ENCODE measurements at regions not wholly inside any gene's neighbourhood (a gene's known extent, or its start where the extent isn't known, plus 50 kb on each side); places are given as distances from the start of the nearest gene placed in this dataset.
"Not testable (repeated sequence)": the region's sequence is repeated elsewhere in the genome, so short reads cannot be mapped to it uniquely, and the experiment has no call there.

DNA sequence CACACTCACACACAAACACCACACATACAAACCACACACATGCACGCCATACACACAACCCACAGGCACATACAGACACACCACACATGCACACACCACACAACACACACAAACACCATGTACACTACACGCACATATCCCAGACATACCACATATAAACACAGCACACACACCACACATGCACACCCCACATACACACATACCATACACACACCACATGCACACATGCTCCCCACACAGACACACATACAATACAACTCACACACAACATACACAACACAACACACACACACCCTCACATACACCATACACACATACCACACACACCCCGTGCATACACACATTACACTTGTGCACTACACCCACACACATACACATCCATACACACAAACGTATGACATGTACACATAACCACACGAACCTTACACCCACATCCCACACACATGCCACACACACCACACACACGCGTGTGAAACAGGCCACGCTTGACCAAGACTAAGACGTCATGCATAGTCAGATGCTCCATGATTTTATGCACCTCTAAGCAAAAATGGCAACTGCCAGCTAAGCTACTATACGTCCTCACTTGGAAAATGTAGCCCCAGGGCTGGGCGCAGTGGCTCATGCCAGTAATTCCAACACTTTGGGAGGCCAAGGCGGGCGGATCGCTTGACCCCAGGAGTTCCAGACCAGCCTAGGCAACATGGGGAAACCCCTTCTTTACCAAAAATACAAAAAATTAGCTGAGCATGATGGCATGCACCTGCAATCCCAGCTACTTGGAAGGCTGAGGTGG is 77.4 kb upstream of the TMPRSS2 start:
- DNase-seq, result no peak

DNA sequence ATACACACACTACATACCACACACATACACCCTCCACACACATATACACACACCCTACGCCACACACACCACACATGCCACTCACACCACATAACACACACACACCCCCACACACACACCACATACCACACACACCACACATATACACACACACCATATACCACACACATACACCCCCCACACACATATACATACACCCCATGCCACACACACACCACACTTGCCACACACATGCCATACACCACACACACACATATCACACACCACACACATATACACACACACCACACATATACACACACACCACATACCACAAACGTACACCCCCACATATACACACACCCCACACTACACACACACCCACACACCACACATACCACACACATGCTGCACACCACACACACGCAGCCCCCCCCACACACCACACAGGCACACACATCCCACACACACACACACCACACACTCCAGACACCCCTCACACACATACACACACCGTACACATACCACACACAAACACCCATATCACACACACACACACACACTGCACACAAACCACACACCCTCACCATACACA is 76.7 kb upstream of the TMPRSS2 start:
- no peak for DNase-seq

DNA sequence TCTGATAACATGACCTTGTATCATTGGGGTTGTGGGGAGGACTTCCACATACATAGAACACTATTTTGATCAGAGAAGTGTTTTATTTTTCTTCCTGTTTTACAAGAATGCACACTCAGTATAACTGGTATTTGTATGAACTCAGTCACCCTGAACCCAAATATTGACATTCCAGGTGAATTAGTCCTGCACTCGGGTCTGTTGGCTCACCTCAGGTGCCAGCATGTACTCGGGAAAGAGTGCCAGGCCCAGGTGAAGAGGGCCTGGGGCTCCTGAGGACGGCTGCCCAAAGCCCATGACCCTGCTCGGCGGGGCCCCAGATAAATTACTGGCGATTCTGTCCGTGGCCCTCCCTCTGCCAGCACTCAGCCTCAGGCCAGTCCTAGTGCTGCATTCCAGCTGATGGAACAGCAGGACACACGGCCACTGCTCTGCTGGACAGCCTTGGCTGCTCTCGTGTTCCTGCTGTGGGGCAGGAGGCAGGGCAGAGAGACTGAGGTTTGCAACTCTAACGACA is 75.4 kb upstream of the TMPRSS2 start:
- DNase-seq, result no peak

DNA sequence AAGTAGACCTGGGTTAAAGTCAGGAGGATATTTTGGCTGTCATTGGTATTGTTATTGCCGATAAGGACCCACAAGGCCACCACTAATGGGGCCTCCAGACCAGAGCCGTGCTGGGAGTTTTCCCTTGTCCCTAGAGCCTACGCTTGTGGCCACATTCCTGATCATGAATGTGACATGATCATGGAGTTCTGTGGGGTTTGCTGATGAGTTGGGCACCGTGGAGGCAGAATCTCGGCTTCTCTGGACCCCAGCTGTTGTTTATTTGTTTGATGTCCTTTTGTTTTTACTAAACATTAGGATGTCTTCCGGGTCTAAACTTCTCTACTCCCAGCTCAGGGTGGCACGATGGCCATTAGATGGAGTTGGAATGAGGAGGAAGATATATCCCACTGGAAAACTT is 74.9 kb upstream of the TMPRSS2 start:
- DNase-seq, result no peak

DNA sequence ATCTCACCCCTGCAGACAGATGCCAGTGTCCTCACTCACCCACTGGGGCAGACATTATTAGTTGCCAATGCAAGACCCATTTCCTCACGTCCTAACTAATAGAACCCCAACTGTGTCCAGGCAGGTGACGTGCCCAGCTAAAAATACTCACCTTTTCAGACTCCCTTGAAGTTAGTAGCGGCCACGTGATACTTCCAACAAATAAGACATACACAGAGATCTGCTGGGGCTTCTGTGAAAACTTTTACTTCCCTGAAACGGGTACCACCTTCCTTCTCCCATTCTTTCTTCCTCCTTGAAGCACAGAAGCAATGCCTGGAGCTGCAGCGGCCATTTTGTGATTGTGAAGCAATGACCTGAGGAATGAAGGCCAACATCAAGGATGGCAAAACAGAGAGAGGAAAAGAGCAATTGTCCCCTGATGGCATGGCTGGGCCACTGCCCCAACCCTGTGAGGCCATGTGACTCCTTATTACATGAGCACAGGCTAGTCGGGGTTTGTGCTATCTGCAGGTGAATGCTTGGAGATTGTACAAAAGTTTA is 74.4 kb upstream of the TMPRSS2 start:
- no peak for DNase-seq

DNA sequence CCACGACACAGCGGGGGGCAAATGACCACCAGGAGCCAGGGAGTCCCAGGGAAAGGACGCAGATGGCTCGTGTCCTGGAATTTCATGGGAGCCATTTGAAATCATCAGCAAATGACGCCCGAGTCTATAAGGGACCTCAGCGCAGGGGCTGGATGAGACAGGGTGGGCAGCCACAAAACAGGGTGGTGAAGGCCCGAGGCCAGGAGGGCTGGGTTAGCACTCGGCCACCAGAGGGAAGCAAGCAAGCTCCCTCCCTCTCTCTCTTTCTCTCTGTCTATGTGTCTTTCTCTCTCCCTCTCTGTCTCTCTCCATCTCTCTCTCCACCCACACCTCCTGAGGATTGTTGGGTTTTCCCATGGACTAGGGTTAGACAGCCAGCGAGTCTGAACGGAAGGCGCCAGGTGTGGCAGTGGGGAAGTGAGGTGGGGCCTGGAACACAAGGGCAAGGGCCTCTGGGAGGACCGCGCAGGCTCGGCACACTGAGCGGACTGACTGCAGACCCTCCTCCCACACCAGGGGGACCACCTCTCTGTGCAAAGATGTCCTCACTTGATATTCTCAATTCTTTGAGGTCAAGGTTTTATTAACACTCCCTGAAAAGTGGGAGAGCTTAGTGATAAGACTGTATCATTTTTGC is 73.8 kb upstream of the TMPRSS2 start:
- no peak for DNase-seq

DNA sequence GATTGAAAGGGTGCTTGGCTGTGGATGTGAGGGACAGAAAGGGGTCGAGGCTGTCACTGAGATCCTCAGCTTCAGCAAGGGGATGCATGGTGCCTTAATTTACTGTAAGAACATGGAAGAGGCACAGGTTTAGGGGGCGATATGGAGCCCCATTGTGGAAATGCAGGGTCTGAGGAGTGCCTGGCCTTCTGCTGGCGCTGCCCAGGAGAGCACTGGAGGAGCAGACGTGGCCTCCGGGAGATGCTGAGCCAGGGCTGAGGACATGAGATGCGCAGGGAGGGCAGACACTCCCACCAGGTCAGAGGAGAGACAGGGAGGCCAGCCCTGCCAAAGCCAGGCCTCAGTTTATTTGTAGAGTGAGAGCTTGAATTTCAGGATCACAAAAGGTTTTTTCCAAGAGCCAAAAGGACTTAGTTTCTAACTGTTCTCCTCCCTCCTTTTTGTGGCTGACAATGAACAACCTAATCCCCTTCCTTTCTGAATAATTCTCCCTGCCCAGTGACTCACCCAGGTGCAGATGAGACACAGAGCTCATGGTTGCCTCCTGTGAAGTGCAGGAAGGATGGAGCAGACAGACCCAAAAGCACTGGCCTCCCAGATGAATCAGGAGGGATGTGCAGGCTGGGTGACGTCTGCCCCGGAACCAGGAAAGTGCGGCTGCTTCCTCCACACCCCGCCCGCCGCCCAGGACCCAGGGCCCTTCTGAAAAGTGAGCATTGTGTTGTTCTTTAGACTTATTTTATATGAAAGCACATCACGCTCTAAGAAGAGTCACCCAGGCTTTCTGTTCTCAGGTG is 73.0 kb upstream of the TMPRSS2 start:
- DNase-seq, result no peak

DNA sequence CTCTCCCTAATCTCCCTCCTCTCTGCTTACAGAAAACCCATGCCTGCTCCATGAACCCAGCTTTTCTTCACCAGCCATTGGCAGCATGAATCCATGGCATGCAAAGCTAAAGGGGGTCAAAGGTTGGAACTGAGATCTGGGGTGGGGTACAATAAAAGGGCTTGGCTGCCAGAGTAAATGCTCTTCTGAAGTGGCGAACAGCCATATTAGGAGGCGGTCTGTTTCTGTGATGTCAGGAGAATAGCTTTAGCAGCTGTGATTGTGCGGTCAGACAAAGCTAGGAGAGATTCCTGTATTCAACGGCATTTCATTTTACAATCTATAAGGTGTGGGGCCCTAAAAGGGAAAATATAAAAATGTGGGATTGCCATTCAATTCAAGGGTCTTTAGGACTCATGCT is 71.7 kb upstream of the TMPRSS2 start:
- DNase-seq, result no peak

DNA sequence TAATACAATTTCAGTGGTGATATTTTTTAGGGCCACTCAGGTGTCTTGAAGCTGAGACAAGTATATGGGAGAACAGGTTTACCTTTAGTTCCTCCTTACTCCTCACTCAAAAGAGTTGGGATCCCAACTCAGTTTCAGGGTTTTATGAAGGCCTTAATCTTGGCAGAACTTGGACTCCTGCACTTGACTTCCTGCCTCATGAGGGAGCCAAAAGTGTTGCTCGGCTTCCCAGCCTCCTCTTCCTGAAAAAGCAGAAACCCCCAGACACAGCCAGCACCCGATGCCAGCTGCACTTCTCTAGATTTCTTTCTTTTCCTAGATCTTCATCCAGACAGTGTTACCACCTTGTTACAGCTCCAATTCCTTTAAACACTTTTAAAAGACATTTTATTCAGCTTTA is 70.8 kb upstream of the TMPRSS2 start:
- no peak for DNase-seq

DNA sequence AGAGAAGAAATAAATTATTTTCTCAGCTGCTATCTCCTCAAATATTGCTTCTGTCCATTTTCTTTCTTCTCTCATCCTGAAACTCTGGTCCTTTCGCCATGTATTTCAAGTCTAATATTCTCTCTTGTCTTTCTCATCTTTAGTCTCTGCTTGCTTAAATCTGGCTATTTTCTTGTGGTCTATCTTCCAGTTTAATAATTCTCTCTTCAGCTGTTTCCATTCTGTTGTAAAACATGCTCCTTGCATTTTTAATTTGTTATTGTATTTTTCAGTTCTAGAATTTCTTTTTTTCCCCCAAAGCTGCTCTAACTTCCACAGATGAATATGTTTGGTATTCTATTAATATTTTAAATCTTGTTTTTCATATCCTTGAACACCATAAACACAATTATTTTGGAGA is 70.1 kb upstream of the TMPRSS2 start:
- no peak for DNase-seq

DNA sequence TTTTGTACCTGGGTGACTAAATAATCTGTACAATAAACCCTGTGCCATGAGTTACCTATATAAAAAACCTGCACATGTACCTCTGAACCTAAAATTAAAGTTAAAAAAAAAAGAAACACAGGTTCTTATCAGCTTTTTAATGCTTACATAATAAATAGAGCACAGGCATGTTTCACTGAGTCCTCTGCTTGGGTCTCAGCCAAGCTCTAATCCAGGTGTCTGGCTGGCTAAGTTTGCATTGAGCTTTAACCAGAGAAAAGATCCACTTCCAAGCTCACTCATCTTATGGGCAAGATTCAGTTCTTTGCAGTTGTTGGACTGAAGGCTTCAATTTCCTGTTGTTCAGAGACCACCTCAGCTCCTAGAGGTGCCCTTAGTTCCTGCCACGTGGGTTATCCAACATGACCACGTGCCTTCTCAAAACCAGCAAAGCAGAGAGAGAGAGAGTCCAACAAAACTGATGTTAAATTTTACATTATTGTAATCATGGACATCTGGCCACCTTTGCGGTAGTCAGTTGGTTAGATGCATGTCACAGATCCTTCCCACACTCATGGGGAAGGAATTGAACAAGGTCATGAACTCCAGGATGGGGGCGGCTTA is 68.2 kb upstream of the TMPRSS2 start:
- DNase-seq, result no peak

DNA sequence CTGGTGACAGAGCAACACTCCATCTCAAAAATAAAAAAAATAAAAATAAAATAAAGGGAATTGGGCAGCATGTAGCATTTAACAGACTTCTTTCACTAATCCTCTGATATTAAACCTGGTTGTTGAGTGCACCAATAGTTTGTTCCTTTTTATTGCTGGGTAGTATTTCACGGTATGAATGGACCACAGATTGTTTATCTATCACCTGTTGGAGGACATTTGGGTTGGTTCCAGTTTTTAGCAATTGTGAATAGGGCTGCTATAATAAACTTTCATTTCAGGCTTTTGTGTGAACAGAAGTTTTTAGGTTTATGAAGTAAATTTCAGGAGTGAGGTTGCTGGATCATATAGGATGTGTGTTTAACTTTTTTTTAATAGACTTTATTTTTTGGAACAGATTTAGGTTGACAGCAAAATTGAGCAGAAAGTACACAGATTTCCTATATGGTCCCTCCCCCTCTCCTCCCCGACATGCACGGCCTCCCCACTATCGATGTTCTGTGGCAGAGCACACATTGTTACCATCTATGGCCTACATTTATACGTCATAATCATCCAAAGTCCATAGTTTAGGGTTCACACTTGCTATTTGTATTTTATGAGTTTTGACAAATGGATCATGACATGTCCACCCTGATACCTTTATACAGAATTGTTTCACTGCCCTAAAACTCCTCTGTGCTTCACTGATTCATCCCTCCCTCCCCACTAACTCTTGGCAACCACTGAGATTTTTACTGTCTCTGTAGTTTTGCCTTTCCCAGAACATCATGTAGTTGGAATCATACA is 66.1 kb upstream of the TMPRSS2 start:
- no peak for DNase-seq

DNA sequence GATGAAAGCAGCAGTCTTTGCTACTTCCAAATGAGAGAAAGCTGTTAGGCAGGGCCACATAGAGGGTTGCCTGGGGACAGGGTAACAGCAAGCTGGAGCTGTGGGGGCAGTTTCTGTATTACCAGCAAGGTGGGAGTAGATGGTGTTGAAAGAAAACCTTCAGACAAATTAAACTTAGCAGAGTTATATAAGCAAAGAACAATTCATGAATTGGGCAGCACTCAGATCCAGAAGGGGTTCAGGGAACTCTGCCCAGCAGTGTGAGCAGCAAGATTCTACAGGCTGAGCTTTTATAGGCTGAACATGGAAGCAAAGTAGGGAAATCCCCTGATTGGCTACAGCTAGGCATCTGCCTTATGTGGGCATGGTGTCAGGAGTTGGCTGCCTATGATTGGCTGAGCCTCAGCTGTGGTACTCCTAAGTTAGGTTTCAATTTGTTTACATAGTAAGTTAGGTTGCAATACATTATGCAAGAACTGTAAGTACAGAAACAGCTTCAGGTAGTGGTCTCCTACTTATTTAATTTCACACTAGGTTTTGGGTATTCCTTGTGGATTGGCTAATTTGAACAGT is 64.1 kb upstream of the TMPRSS2 start:
- no peak for DNase-seq

DNA sequence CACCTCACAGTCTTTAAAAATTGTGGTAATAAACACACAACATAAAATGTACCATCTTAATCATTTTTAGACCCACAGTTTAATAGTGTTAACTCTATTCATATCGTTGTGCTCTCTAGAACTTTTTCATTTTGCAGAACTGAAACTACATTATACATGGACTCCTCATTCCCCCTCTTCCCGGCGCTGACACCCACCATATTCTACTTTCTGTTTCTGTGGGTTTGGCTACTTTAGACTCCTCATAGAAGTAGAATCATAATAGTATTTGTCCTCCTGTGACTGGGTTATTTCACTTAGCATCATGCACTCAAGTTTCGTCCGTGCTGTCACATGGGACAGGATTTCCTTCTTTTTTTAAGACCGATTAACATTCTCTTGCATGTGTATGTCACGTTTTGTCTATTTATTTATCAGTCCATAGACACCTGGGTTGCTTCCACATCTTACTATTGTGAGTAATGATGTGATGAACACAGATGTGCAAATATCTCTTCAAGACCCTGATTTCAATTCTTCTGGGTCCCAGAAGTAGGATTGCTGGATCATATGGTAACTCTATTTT is 62.9 kb upstream of the TMPRSS2 start:
- DNase-seq, result no peak

DNA sequence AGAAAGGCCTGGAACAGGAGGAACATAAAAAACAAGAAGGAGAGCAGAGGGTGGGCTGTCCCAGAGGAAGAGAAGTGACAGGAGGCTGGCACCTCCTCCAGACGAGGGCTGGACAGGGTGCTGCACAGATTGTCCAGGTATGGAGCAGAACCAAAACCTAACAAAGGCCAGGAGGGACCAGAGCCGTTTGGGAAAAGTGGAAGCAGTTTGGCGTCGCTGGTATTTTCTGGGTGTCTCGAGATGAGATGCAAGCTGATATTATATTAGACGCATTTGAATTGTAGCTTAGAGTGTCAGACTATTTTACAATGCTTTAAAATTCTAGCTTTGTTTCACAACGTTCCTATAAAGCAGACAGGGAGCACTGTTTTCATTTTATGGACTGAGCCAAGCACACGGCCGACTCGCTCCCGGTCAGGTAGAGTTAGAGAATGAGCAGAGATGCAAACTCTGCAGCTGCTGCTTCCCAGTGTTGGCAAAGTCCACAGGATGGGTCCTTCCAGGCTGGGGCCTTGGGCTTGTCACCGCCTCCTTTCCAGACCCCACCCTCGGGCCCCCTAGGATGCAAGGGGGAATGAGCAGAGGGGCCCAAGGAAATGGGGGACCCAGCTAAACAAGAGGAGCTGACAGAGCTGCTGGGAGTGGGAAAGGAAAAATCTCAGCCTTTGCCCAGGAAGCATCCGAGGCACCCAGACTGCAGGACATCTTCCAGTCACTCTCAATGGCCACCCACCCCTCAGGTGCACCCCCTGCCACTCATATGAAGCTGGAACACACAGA is 60.8 kb upstream of the TMPRSS2 start:
- no peak for DNase-seq

DNA sequence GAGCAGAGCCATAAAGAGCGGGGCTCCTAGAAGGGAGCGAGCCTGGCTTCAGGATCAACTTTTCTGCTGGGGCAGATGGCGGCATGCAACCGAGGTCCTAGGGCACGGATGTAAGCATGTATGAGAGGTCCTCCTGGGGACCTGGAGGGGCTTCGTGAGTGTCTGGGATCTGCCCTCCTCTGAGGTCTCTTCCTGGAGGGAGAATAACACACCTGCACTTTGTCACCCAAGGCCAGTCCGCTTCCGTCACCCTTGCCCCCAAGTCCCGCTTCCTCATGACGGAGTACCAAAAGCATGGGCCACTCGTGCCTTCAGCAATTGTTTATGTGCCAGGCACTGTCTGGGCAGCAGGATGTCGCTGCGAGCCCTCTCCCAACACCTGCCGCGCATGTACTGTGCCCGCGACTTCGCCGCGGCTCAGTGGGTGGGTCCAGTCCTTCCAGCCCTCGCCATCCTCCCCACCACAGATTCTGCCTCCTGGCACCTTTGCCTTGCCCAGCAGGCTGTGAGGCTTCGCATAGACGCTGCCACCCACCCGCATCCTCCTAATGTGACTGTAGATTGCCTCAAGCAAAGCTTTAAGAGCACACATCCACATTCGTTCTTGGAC is 60.0 kb upstream of the TMPRSS2 start:
- no peak for DNase-seq

DNA sequence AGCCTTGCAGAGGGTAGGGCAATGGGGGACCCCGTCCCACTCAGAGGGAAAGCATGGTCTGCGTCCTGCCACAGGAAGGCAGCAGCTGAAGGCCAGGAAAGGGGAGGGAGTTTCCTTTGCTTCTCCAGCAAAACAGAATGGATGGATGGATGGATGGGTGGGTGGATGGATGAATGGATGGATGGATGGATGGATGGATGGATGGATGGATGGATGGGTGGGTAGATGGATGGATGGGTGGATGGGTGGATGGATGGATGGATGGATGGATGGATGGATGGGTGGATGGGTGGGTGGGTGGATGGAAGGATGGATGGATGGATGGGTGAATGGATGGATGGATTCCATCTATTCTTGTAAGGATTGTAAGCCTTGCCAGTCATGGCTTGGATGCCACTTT is 59.3 kb upstream of the TMPRSS2 start:
- not testable (repeated sequence) for DNase-seq

DNA sequence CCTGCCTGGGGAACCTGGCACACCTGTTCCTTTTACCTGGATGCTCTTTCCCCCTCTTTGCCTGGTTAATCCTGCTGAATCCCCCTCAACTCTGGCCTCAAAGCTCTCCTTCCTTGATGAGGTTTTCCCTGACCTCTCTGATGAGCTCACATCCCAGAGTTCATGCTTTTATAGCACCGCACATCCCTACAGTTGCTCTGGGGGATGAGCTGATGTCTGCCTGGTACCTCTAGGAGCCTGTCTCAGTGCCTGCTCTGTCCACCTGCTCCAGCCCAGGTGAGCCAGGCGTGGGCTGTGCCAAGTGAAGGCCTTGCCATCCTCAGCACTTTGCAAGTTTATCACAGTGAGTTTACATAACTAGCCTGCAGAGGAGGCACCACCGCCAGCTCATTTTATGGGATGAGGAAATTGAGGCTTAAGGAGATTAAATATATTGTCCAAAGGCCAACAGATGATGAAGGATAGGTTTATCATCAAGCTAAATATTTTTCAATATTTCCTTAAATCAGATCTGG is 58.6 kb upstream of the TMPRSS2 start:
- DNase-seq, result no peak

DNA sequence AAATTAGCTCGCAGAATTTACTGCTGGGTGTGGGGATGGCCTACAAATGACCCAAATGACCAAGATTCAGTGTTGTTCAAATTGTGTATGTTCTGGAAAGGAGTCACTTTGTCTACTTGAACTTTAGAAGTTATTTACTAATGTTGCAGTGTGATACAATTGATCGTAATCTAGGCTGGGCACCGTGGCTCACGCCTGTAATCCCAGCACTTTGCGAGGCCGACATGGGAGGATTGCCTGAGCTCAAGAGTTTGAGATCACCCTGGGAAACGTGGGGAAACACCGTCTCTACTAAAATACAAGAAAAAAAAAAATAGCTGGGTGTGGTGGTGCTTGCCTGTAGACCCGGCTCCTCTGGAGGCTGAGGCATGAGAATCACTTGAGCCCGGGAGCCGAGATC is 57.6 kb upstream of the TMPRSS2 start:
- no peak for DNase-seq
